KMS-11 (cell line): ENCODE measurements at regions not wholly inside any gene's neighbourhood (a gene's known extent, or its start where the extent isn't known, plus 50 kb on each side); places are given as distances from the start of the nearest gene placed in this dataset.

Experiments
- H2AFZ ChIP-seq: fragments of 200-600 bp; sonication (generic); 2 replicates; pipeline ENCODE4 v1.6.1; 2016; ENCODE audit warnings: antibody characterized with exemption, mixed run types, low read depth
- H3K27ac ChIP-seq: fragments of 200-600 bp; sonication (generic); 2 replicates; pipeline ENCODE4 v1.6.1; 2016; ENCODE audit warnings: mild to moderate bottlenecking, mixed run types
- H3K27me3 ChIP-seq: fragments of 200-600 bp; sonication (generic); 2 replicates; pipeline ENCODE4 v1.6.1; 2017; ENCODE audit warnings: mild to moderate bottlenecking, low read depth, mixed run types, moderate library complexity; ENCODE audit not compliant: insufficient read depth
- H3K36me3 ChIP-seq: fragments of 200-600 bp; sonication (generic); 2 replicates; pipeline ENCODE4 v1.6.1; 2017; ENCODE audit warnings: mild to moderate bottlenecking, mixed run types; ENCODE audit not compliant: insufficient read depth
- H3K4me1 ChIP-seq: fragments of 200-600 bp; sonication (generic); 2 replicates; pipeline ENCODE4 v1.6.1; 2016; ENCODE audit warnings: mild to moderate bottlenecking, low read depth, mixed run types; ENCODE audit not compliant: poor library complexity, severe bottlenecking
- H3K4me2 ChIP-seq: fragments of 200-600 bp; sonication (generic); 2 replicates; pipeline ENCODE4 v1.7.0; 2016; ENCODE audit warnings: mild to moderate bottlenecking, mixed run types
- H3K4me3 ChIP-seq: fragments of 200-600 bp; sonication (generic); IDR thresholded peaks from 2 replicates; pipeline ENCODE4 v1.6.1; 2017; ENCODE audit warnings: low read depth, low read length, mixed read lengths; ENCODE audit not compliant: insufficient read depth
- H3K79me2 ChIP-seq: fragments of 200-600 bp; sonication (generic); 2 replicates; pipeline ENCODE4 v1.6.1; 2016; ENCODE audit warnings: low read depth, mixed run types; ENCODE audit not compliant: insufficient read depth
- H3K9ac ChIP-seq: fragments of 200-600 bp; sonication (generic); 2 replicates; pipeline ENCODE4 v1.6.1; 2016; ENCODE audit warnings: mild to moderate bottlenecking, mixed run types
- H4K20me1 ChIP-seq: fragments of 200-600 bp; sonication (generic); 2 replicates; pipeline ENCODE4 v1.6.1; 2016; ENCODE audit warnings: mild to moderate bottlenecking, mixed run types; ENCODE audit not compliant: insufficient read depth
- TF ChIP-seq, protein P1 (sequence below): fragments of 200-600 bp; sonication (generic); conservative IDR thresholded peaks from 2 replicates; pipeline ENCODE4 v1.6.1; 2017; ENCODE audit warnings: low read depth, mild to moderate bottlenecking, antibody characterized with exemption, low read length, moderate library complexity, mixed read lengths

- Histone ChIP-seq H2AFZ (no peak overlapping the region), H3K4me1 (no peaks in the 10 kb centered on the region), H3K27ac (no peak overlapping the region), H3K79me2 (no peaks in the 10 kb centered on the region), H3K4me2 (no peak overlapping the region), H3K36me3 (no peaks in the 10 kb centered on the region), H3K4me3 (no peak overlapping the region), H4K20me1 (no peaks in the 10 kb centered on the region), H3K27me3 (no peaks in the 10 kb centered on the region), H3K9ac (no peak overlapping the region)
- TF ChIP-seq, protein P1, sequence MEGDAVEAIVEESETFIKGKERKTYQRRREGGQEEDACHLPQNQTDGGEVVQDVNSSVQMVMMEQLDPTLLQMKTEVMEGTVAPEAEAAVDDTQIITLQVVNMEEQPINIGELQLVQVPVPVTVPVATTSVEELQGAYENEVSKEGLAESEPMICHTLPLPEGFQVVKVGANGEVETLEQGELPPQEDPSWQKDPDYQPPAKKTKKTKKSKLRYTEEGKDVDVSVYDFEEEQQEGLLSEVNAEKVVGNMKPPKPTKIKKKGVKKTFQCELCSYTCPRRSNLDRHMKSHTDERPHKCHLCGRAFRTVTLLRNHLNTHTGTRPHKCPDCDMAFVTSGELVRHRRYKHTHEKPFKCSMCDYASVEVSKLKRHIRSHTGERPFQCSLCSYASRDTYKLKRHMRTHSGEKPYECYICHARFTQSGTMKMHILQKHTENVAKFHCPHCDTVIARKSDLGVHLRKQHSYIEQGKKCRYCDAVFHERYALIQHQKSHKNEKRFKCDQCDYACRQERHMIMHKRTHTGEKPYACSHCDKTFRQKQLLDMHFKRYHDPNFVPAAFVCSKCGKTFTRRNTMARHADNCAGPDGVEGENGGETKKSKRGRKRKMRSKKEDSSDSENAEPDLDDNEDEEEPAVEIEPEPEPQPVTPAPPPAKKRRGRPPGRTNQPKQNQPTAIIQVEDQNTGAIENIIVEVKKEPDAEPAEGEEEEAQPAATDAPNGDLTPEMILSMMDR, result no peak
Measured at GRCh38 chr5:166856791-166857190, 1434.7 kb upstream of the WWC1 start.

- Histone ChIP-seq H3K79me2 (no peaks in the 10 kb centered on the region), H3K36me3 (no peaks in the 10 kb centered on the region), H3K4me1 (no peaks in the 10 kb centered on the region), H3K27me3 (no peaks in the 10 kb centered on the region), H2AFZ (no peak overlapping the region), H3K9ac (no peak overlapping the region), H3K27ac (no peak overlapping the region), H3K4me2 (no peak overlapping the region), H4K20me1 (no peaks in the 10 kb centered on the region), H3K4me3 (no peak overlapping the region)
- TF ChIP-seq, protein P1, result no peak
Measured at GRCh38 chr5:166860426-166860825, 1431.0 kb upstream of the WWC1 start.

DNA sequence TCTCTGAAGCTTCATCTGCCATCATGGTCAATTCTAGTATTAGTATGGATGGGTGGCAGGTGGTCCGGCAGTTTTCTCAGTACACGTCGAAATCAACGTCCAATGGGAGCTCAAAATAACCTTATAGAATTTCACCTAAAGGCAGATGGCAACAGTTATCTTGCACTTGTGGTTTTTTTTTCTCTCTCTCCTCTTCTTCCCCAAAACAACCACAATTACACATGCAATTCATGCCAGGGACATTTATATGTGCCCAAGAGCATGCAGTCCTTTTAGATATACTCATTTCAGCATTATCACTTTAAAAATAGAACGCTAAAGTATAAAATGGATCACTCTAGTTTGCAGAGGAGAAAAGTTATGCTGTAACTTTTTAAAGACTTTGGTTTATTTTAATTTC is 1428.9 kb upstream of the WWC1 start:
- no peaks in the 10 kb centered on the region for H4K20me1 ChIP-seq

DNA sequence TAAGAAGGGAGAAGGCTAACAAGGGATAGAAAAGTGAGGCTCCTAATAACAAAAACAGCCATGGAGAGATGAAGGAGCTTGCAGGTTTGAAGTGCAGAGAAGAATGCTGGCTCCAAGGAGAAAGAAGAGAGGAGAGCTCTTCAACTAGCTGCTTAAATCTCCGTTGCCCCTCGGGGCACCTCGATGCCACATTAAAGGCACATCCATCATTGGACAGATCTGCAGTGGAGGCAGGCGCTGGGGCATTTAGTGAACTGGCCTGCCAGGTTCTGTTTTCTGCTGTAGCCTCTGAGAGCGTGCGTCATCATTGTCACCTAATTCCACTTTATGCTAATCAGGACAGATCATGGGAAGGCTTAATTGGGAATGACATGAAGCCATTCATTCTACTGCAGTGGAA is 1426.2 kb upstream of the WWC1 start:
- TF ChIP-seq, protein P1, result no peak
- Histone ChIP-seq H3K36me3 (no peaks in the 10 kb centered on the region), H3K9ac (no peak overlapping the region), H3K79me2 (no peaks in the 10 kb centered on the region), H2AFZ (no peak overlapping the region), H3K4me3 (no peak overlapping the region), H3K27ac (no peak overlapping the region), H3K27me3 (no peaks in the 10 kb centered on the region), H3K4me1 (no peaks in the 10 kb centered on the region), H4K20me1 (no peaks in the 10 kb centered on the region), H3K4me2 (no peak overlapping the region)

More for the DNA sequence above, 1428.9 kb upstream of the WWC1 start:
- Histone ChIP-seq H3K4me3 (no peak overlapping the region), H3K27me3 (no peaks in the 10 kb centered on the region), H3K79me2 (no peaks in the 10 kb centered on the region), H3K4me1 (no peaks in the 10 kb centered on the region), H3K4me2 (no peak overlapping the region), H2AFZ (no peak overlapping the region), H3K9ac (no peak overlapping the region), H3K36me3 (no peaks in the 10 kb centered on the region), H3K27ac (no peak overlapping the region)
- TF ChIP-seq, protein P1, result no peak
